A549 (cell line): ENCODE measurements at regions not wholly inside any gene's neighbourhood (a gene's known extent, or its start where the extent isn't known, plus 50 kb on each side); places are given as distances from the start of the nearest gene placed in this dataset.

Source experiments
- NPAS2 ChIP-seq: fragments of 250-450 bp; sonication (Bioruptor Pico); IDR thresholded peaks from 2 replicates; pipeline ENCODE4 v1.8.0; 2022; ENCODE audit warnings: mild to moderate bottlenecking, moderate library complexity, borderline replicate concordance
- PHF8 ChIP-seq: fragments of 200-600 bp; sonication (generic); IDR thresholded peaks from 2 replicates; pipeline ENCODE4 v1.6.1; 2016; ENCODE audit warnings: low read depth, mild to moderate bottlenecking, antibody characterized with exemption, moderate library complexity, borderline replicate concordance
- POLR2A ChIP-seq: IDR thresholded peaks from 2 replicates; pipeline ENCODE4 v1.6.1; 2012; ENCODE audit warnings: mild to moderate bottlenecking, low read length
- TF ChIP-seq, protein P1 (sequence below): fragments of 450-650 bp; IDR thresholded peaks from 2 replicates; pipeline ENCODE4 v1.6.1; 2014; ENCODE audit warnings: antibody characterized with exemption

DNA sequence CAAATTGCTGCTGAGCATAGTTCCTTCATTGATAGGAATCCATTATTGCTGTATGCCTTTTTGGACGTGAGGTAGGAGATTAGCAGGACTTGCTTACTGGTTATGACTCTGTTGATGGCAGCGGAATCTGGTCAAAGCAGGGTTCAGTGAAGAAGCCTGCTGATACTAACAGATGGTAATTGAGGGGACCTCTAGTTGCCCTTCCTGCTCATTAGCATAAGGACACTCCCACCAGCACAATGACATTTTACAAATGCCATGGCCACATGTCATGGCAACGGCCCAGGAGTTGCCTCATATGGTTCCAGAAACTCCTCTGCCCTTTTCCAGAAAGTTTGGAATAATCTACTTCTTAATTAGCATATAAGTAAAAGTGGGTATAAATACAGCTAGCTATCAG, 417.5 kb downstream of the CDC14C start:
- no peak for TF ChIP-seq NPAS2
- TF ChIP-seq POLR2A: no peak
- no peak for TF ChIP-seq PHF8
- TF ChIP-seq, protein P1, sequence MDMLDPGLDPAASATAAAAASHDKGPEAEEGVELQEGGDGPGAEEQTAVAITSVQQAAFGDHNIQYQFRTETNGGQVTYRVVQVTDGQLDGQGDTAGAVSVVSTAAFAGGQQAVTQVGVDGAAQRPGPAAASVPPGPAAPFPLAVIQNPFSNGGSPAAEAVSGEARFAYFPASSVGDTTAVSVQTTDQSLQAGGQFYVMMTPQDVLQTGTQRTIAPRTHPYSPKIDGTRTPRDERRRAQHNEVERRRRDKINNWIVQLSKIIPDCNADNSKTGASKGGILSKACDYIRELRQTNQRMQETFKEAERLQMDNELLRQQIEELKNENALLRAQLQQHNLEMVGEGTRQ: no peak
